SK-MEL-5 (cell line): ENCODE measurements at regions not wholly inside any gene's neighbourhood (a gene's known extent, or its start where the extent isn't known, plus 50 kb on each side); places are given as distances from the start of the nearest gene placed in this dataset.
"Not testable (repeated sequence)": the region's sequence is repeated elsewhere in the genome, so short reads cannot be mapped to it uniquely, and the experiment has no call there.

Experiments used
- DNase-seq: peaks from one replicate; pipeline ENCODE4 v3.0.0-alpha.2; 2016; ENCODE audit warnings: low read depth, low spot score
- in situ Hi-C: cut with HindIII; loops from 2 replicates; pipeline ENCODE4 v1.10.0; 2016; ENCODE audit warnings: low sequenced_read_pairs, high pct_unique_total_duplicates, low pct_unique_long_range_greater_than_20kb

DNA sequence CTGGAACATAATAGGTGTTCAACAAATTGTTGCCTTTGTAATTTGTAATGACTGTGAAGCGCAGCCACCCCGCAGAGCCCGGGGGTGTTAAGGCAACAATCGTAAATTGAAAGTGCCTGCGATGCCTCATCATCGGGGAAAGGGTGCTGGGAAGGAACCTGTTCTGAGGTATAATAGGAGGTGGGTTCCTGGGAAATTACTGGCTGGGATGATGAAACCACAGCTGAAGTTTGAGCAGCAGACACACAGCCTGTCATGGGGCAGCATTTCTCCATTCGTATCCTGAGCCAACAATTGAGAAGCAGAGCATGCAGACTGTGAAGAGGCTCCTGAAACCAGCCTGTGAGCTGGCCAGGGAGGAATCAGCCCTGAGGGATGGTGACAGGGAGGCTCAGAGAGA, 404.0 kb upstream of the MYT1L start:
- peak; percentile 9 for DNase-seq
- in situ Hi-C loops, result no loop called here

DNA sequence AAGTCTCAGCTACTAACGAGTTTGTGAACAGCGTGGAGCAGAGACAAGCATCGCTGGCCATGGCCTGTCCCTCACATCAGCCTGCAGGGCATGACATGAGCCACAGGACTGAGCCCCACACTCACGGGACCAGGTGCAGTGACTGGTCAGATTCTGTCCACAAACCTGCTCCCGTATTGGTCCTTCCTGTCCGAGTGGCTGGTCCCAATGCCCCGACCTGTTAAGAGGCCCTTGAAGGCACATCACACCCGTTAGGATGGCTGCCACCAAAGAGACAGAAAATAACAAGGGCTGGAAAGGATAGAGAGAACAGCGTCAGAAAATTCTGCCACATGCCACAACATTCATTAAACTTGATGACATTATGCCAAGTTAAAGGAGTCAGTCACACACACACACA, 403.2 kb upstream of the MYT1L start:
- no peak for DNase-seq
- in situ Hi-C loops, result no loop called here

DNA sequence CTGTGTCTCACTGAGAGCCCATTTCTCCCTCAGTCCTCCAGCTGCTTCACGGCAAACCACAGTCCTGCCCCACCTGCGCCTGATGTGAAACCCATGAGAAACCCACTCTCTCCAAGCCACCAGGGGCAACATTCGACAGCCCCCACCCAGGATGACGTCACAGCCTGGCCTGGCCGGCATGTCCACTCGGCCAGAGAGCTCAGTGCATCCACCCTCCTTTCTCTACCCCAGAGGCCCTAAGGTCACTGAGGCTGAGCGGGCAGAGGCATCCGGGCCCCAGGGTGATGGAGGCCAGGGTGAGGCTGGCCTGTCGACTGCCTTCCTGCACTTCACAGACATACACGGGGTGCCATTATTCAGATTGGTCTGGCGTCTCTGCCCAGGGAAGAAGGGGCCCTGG, 402.7 kb upstream of the MYT1L start:
- in situ Hi-C loops, result no loop called here

DNA sequence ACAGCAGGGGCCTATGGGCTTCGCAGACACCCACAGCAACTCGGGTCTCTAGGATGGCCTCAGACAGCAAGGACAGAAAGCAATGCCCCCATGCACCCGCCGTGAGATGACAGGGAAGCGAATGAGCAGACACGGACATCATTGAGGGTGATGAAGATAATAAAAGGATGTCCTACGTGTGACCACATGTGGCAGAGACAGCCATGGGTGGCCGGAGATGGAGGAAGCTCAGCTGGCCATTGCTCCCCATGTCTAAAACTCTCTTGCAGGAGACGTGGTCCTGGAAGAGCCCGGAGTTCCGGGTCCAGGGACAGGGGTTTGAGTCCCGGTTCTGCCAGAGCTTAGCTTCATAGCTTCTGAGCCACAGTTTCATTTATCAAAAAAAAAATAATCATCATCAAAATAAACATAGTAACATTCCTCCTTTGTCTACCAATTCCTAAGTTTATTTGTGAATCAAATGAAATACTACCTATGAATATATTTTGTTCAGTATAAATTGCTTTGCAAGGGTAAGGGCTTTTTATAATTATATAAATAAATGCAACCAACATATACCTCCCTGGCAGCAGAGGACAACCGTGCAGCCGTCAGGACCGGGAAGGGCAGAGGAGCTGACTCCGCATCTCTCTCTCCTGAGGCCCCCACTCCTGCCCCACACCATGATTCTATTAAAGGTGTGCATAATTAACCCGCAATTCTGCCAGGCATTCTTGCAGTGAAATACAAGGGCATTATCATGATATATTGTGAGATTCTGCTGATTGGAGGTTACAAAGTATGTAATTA, 401.4 kb upstream of the MYT1L start:
- DNase-seq, result no peak
- in situ Hi-C loops, result no loop called here

More for the DNA sequence above, 402.7 kb upstream of the MYT1L start:
- DNase-seq, result no peak

DNA sequence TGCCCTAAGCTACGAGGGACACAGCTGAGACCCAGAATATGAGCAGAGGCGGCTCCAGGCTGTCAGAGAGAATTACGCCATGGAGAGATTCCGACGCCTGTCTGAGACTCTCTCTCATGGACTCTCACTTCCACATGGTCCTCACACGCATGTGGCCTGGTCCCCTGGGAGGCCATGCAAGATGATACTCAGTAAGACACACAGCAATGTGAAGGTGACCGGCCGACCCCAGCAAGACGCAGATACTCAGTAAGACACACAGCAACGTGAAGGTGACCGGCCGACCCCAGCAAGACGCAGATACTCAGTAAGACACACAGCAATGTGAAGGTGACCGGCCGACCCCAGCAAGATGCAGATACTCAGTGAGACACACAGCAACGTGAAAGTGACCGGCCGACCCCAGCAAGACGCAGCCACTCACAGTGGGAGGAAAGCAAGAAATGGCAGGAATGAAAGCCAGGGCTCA, 400.8 kb upstream of the MYT1L start:
- DNase-seq, result no peak
- in situ Hi-C loops, result no loop called here

DNA sequence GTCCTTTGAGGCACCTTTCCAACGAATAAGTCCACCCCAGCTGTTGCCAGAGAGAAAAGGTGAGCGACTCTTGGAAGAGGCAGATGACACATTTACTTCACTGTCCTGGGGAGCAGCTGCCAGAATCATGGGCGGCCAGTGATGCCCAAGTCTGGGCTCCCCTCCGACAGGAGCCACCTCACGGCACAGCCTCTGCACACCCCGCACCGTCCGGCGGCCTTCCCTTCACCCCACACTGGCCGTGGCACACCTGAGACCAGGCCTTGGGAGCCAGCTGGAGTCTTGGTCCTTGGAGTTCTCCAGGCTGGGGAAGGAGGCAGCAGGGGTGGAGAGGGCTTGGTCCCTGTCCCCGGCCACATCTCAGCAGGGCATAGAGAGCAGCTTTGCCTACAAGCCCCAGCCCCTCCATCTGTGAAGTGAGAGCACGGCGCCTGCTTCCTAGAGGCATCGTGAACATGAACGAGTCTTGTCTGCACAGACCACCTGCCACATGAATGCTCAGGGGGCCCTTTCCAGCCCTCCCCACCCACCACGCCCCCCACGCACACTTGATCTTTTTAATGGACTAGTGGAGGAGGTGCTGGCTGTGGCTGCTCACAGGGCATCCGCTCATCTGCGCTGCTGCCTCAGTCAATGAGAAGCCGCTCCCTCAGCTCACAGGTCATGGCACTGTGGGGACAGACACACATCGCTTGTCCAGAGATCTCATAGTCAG, 400.2 kb upstream of the MYT1L start:
- in situ Hi-C loops, result no loop called here
- DNase-seq, result no peak

DNA sequence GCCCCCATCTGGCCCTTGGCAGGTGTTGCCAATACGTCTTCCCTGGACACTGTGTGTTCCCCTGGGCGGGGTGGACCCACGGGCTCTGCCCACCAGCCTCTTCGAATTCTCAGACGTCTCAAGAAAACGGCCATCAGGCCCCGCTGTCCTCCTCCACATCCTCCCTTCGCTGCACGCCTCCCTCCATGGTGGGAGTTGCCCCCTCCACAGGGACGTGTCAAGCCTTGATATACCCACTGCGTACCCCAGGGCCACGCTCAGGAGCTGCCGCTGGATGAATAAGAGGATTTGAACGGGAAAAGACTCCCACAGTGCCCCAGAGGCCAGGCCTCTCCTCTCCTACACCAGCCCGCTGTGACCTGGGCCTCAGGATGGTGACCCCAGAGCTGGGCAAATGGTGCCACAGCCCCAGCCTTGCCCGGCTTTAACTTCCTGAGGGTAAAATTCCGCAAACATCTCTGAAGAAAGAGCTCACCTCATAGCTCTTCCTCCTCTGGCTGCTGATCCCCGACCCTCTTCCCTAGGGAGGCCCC, 399.3 kb upstream of the MYT1L start:
- in situ Hi-C loops, result no loop called here
- no peak for DNase-seq

DNA sequence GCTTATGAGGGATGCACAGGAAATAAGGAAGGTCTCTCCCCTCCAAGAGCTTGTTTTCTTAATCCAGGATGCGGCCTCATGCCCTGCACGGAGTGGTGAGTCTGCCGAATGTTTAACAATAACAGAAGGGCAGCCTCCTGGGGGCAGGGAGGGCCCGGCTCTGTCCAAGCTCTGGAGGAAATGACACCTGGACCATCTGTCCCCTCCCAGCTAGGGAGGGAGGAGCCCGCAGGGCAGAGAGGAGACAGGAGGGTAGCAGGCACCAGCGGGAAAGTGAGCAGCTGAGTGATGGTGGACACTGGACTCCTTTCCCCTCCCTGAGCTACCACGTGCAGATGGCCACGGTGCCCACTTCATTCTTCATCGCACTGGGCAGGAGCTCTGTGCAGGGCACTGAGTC, 398.2 kb upstream of the MYT1L start:
- in situ Hi-C loops, result no loop called here
- DNase-seq, result no peak

DNA sequence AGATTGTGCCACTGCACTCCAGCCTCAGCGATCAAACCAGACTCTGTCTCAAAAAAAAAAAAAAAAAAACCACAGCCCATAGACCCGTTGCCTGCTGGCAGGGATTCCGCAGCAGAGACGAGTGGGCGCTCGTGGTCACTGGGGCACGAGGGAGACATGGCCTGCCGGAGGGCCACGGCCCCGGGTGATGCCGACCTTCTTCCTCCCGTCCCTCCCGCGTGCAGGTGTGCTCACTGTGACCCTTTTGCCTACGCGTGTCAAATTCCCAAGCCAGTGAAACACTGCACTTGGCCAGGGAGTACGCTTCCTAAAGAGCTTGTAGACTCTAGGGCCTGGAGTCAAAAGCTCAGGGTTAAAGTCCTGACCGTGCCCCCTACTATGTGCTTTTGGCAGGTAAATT, 397.6 kb upstream of the MYT1L start:
- in situ Hi-C loops, result no loop called here
- no peak for DNase-seq

DNA sequence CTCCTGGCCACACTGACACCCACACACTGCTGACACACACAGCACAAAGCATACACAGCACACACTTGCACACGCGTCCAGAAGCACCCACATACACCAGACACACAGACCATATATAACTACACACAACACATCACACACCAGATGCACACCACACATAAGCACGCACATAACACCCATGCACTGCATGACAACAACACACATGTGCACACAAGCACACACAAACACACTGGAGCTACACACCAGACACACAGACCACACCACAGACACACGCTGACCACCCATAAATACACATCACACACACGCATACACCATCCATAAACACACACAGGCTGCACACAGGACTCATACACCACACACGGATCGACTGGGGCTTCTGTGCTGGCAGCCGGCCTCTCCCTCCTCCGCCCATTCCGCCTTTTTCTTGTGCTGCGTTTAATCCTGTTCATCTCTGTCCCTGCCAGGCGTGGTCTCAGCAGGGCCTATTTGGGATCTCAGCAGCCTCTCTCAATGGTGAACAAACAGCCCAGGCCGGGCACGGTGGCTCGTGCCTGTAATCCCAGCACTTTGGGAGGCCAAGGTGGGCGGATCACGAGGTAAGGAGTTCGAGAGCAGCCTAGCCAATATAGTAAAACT, 396.9 kb upstream of the MYT1L start:
- in situ Hi-C loops, result no loop called here
- DNase-seq, result no peak

DNA sequence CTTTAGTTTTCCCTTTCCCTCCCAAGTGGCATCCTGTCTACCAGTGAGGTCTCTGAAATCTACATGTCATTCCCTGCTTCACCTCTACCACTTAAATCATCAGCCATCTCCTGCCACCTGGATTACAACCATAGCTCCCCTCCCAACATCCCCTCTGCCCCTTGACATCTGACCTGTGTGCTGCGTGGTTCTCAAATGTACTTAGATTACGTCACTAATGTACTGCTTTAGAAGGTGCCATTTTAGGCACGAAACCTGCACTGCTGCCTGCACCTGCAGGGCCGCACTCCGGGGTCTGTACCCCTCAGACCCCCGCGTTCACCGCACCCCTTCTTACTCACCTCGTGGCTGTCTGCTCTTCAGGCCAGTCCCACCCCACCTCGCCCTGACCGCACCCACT, 395.1 kb upstream of the MYT1L start:
- in situ Hi-C loops, result no loop called here
- no peak for DNase-seq

DNA sequence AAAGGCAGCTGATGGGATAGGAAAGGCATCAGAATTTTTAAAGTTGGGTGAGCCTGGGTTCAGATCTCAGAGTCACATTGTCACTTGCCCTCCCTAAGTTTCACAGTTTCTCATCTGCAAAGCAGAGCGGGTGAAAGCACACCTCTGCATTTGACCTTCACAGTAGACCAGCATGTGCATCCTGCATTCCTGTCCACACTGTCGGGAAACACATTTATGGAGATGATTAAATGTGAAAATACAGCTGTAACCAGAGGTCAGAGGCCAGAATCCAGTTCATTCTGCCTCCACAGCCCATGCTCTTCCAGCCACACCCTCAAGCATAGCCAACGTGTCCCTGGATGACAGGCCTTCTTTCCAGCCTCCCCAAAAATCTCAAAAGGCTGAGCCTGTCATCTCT, 392.0 kb upstream of the MYT1L start:
- in situ Hi-C loops, result no loop called here
- DNase-seq, result no peak

DNA sequence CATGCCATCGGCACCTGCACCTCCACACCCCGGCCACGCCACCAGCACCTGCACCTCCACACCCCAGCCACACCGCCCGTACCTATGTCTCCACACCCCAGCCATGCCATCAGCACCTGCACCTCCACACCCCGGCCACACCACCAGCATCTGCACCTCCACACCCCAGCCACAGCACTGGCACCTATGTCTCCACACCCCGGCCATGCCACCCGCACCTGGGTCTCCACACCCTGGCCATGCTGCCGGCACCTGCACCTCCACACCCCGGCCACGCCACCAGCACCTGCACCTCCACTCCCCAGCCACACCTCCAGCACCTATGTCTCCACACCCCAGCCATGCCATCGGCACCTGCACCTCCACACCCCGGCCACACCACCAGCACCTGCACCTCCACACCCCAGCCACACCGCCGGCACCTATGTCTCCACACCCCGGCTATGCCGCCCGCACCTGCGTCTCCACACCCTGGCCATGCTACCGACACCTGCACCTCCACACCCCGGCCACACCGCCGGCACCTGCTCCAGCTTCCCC, 390.3 kb upstream of the MYT1L start:
- no peak for DNase-seq
- in situ Hi-C loops, result no loop called here

DNA sequence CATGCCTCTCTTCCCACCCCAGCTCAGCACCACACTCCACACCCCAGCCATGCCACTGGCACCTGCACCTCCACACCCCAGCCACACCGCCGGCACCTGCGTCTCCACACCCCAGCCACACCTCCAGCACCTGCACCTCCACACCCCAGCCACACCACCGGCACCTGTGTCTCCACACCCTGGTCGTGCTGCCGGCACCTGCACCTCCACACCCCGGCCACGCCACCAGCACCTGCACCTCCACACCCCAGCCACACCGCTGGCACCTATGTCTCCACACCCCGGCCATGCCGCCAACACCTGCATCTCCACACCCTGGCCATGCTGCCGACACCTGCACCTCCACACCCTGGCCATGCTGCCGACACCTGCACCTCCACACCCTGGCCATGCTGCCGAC, 389.7 kb upstream of the MYT1L start:
- DNase-seq, in situ Hi-C loops: not testable (repeated sequence)

DNA sequence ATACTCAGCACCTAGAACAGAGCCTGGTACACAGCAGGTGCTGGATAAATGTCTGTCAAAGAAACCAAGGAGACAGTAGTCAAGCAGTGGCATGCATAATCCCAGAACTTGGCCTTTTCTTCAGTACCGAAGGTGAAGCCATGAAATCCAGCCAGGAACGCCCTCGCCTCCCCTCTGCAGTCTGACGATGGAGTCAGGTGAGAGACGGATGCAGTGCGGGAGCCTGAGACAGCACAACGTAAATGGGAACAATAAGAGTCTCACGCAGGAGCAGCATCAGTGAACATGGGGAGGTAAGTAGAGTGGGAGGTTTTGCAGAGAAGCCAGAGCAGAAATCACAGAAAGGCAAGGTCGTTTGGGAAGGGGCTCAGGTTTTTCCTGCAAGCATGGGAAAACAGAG, 389.3 kb upstream of the MYT1L start:
- DNase-seq, result no peak
- in situ Hi-C loops, result no loop called here

DNA sequence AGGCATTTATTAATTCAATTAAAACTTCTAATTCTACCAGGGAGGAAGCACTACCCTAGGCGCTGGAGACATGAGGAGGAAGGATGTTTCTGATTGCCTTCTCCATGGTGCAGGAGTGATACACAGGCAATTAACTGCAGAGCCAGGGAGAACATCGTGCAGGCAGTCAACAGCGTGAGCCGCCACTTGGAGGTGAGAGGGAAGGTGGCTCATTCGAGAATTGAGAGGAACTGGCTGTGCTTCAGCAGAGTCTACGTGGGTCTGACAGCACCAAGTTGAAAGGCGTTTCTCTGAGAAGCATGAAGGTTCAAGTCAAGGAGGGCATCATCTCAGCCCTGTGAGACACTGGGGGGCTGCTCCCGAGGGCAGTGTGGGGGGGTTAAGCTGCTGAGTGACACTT, 388.7 kb upstream of the MYT1L start:
- DNase-seq, result no peak
- in situ Hi-C loops, result no loop called here

DNA sequence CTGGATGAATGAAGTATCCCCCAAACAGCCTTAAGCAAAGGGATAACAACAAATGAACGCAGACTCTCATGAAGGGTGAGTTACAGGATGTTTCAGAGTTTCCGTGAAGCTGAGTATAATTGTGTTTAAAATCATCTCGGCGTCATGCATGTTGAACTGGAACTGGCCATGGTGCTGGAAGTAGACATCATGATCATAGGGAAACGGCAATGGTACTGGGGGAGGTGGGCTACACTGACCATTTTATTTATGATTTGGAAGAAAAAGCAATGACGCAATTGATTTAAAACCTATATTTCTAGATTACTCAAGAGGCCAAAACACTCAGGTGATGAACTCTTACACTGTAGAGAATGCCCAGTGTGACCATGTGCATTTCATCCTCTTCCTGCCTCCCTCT, 387.9 kb upstream of the MYT1L start:
- in situ Hi-C loops, result no loop called here
- DNase-seq, result no peak

DNA sequence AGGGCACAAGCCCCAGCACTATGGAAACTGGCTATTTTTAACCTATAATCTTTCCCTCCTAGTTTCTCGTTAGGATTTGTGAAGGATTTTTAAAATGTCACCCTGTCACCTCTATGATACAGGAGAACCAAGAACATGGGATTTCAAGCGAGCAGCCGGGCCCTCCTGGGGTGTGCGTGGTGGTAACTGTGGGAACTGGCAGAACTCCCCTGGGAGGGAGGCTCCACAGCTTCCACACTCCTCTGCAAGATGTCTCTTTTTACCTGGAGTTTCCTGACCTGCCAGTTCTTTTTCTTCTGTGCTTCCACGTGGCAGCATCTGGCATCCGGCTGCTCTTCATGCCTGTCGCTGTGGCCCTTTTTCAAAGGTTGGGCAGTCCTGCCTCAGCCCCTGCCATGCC, 386.3 kb upstream of the MYT1L start:
- in situ Hi-C loops, result no loop called here
- DNase-seq, result no peak
